Right lobe of liver (tissue), 6 donors: ENCODE measurements at regions not wholly inside any gene's neighbourhood (a gene's known extent, or its start where the extent isn't known, plus 50 kb on each side); places are given as distances from the start of the nearest gene placed in this dataset.
"Not testable (repeated sequence)": the region's sequence is repeated elsewhere in the genome, so short reads cannot be mapped to it uniquely, and the experiment has no call there.

Source experiments
- ATAC-seq, 4 donors: fragments of 200-7000 bp; cut with Tn5 transposase; one replicate each; pipeline ENCODE4 v1.9.1; 2020; ENCODE audit warnings: mild to moderate bottlenecking in 4 of 4, moderate library complexity in 4 of 4
- DNase-seq, 3 donors: peaks; one replicate each; pipeline ENCODE4 v3.0.0-alpha.2; 2020
- H3K27ac ChIP-seq, 3 donors: fragments of 200-600 bp; one replicate each; pipeline ENCODE4 v1.8.0; 2022
- H3K27me3 ChIP-seq, 2 donors: fragments of 200-600 bp; one replicate each; pipeline ENCODE4 v1.8.0; 2022
- H3K36me3 ChIP-seq, 4 donors: fragments of 200-600 bp; sonication (generic) in 1 of 4; one replicate each; pipeline versions ENCODE4 v1.5.1 to v1.8.0; 2017 to 2022; ENCODE audit warnings: control low read depth in 1 of 4
- H3K4me1 ChIP-seq, 4 donors: fragments of 200-600 bp; sonication (generic) in 1 of 4; one replicate each; pipeline versions ENCODE4 v1.5.1 to v1.8.0; 2017 to 2022; ENCODE audit warnings: control low read depth in 1 of 4
- H3K4me3 ChIP-seq, 3 donors: fragments of 200-600 bp; one replicate each; pipeline ENCODE4 v1.8.0; 2022
- H3K9me3 ChIP-seq, 4 donors: fragments of 200-600 bp; sonication (generic) in 1 of 4; one replicate each; pipeline versions ENCODE4 v1.5.1 to v1.8.0; 2017 to 2022; ENCODE audit warnings: control low read depth in 1 of 4
- POLR2A ChIP-seq: fragments of 450-650 bp; IDR thresholded peaks from one replicate; pipeline ENCODE4 v1.6.1; 2017; ENCODE audit warnings: antibody characterized with exemption, mild to moderate bottlenecking
- WGBS: methylation state at CpG from one replicate; pipeline ENCODE4 v1.1.6; 2018; ENCODE audit warnings: low coverage, low lambda C conversion rate; ENCODE audit not compliant: insufficient coverage; ENCODE audit errors: missing lambda C conversion rate; 5-methylcytosine and 5-hydroxymethylcytosine counted together
- intact Hi-C, 2 donors: fragments of 100-400 bp; cut with DNase I; formaldehyde crosslinking; loops; one replicate each; pipeline versions ENCODE4 v1.11.2 to v1.14.1; 2022
- TF ChIP-seq, protein P1 (sequence below), 4 donors: fragments of 200-600 bp in 3 of 4; fragments of 450-650 bp in 1 of 4; IDR thresholded peaks; one replicate each; pipeline versions ENCODE4 v1.5.1 to v1.8.0; 2016 to 2022; ENCODE audit warnings: antibody characterized with exemption in 4 of 4, mild to moderate bottlenecking in 2 of 4
- donor health status: DM: no; HTN: yes; CAD: no.
- donor health status: DM: no; HTN: no; CAD: no.
- donor health status: DM: no; HTN: no; CAD: no.
- donor health status: DM: no; HTN: yes; CAD: no.
- donor health status: DM: no; HTN: yes; CAD: no.

GRCh38 chr9:115832031-115832430 lies 321.6 kb upstream of the PAPPA start:
- no peak overlapping the region for H3K4me3 ChIP-seq
- H3K27me3 ChIP-seq = no peaks in the 10 kb centered on the region
- no peak overlapping the region for H3K27ac ChIP-seq
- DNase-seq (no peak), ATAC-seq (no peak)
- 64% methylated on average over 1 of the region's 1 CpG for WGBS
- intact Hi-C loops = no loop called here
- no peaks in the 10 kb centered on the region for H3K4me1 ChIP-seq
- no peaks in the 10 kb centered on the region for H3K9me3 ChIP-seq
- TF ChIP-seq POLR2A = no peak
- TF ChIP-seq, protein P1, sequence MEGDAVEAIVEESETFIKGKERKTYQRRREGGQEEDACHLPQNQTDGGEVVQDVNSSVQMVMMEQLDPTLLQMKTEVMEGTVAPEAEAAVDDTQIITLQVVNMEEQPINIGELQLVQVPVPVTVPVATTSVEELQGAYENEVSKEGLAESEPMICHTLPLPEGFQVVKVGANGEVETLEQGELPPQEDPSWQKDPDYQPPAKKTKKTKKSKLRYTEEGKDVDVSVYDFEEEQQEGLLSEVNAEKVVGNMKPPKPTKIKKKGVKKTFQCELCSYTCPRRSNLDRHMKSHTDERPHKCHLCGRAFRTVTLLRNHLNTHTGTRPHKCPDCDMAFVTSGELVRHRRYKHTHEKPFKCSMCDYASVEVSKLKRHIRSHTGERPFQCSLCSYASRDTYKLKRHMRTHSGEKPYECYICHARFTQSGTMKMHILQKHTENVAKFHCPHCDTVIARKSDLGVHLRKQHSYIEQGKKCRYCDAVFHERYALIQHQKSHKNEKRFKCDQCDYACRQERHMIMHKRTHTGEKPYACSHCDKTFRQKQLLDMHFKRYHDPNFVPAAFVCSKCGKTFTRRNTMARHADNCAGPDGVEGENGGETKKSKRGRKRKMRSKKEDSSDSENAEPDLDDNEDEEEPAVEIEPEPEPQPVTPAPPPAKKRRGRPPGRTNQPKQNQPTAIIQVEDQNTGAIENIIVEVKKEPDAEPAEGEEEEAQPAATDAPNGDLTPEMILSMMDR (IDR thresholded peaks at IDR 0.05) = no peak
- H3K36me3 ChIP-seq = no peaks in the 10 kb centered on the region

- intact Hi-C loops = no loop called here
- 42% methylated on average over 4 of the region's 4 CpGs for WGBS
Observed at GRCh38 chr9:115837618-115838017, 316.0 kb upstream of the PAPPA start.

GRCh38 chr9:115838417-115838816 lies 315.2 kb upstream of the PAPPA start:
- no peak overlapping the region for H3K27ac ChIP-seq
- H3K4me3 ChIP-seq = no peak overlapping the region
- H3K9me3 ChIP-seq = no peaks in the 10 kb centered on the region
- no peaks in the 10 kb centered on the region for H3K36me3 ChIP-seq
- 80% methylated on average over 3 of the region's 3 CpGs for WGBS
- no peaks in the 10 kb centered on the region for H3K27me3 ChIP-seq
- DNase-seq (no peak), ATAC-seq (no peak)
- TF ChIP-seq, protein P1 (IDR thresholded peaks at IDR 0.05) = no peak
- no peak for TF ChIP-seq POLR2A
- intact Hi-C loops = no loop called here
- H3K4me1 ChIP-seq = no peaks in the 10 kb centered on the region

More at GRCh38 chr9:115837618-115838017, 316.0 kb upstream of the PAPPA start:
- TF ChIP-seq, protein P1 (IDR thresholded peaks at IDR 0.05) = no peak
- TF ChIP-seq POLR2A = no peak
- H3K9me3 ChIP-seq = no peaks in the 10 kb centered on the region
- no peak overlapping the region for H3K27ac ChIP-seq
- H3K4me1 ChIP-seq = no peaks in the 10 kb centered on the region
- no peaks in the 10 kb centered on the region for H3K27me3 ChIP-seq
- no peaks in the 10 kb centered on the region for H3K36me3 ChIP-seq
- ATAC-seq (no peak), DNase-seq (no peak)
- no peak overlapping the region for H3K4me3 ChIP-seq

GRCh38 chr9:115844433-115844832 lies 309.2 kb upstream of the PAPPA start:
- DNase-seq, ATAC-seq, H3K36me3 ChIP-seq, H3K4me1 ChIP-seq, H3K27me3 ChIP-seq, intact Hi-C loops, H3K4me3 ChIP-seq, H3K27ac ChIP-seq, H3K9me3 ChIP-seq: not testable (repeated sequence)
- WGBS = 71% methylated on average over 4 of the region's 8 CpGs

GRCh38 chr9:115845648-115846312 lies 307.8 kb upstream of the PAPPA start:
- ATAC-seq = no peak
- TF ChIP-seq, protein P1 (IDR thresholded peaks at IDR 0.05) = no peak
- no peak for TF ChIP-seq POLR2A
- H3K4me1 ChIP-seq = no peaks in the 10 kb centered on the region
- no peaks in the 10 kb centered on the region for H3K9me3 ChIP-seq
- intact Hi-C loops = no loop called here
- WGBS = 16% methylated on average over 3 of the region's 3 CpGs
- no peaks in the 10 kb centered on the region for H3K27me3 ChIP-seq
- H3K4me3 ChIP-seq = no peak overlapping the region
- H3K36me3 ChIP-seq = no peaks in the 10 kb centered on the region
- DNase-seq = no peak
- H3K27ac ChIP-seq = no peak overlapping the region
